Upper lobe of left lung (tissue), 4 donors: ENCODE measurements at regions not wholly inside any gene's neighbourhood (a gene's known extent, or its start where the extent isn't known, plus 50 kb on each side); places are given as distances from the start of the nearest gene placed in this dataset.

Source experiments
- EP300 ChIP-seq, 4 donors: sonication (generic); formaldehyde crosslinking; IDR thresholded peaks; one replicate each; pipeline ENCODE4 v1.5.1; 2017; ENCODE audit warnings: antibody characterized with exemption in 4 of 4, control low read depth in 2 of 4
- POLR2A ChIP-seq, 4 donors: fragments of 450-650 bp; IDR thresholded peaks; one replicate each; pipeline ENCODE4 v1.5.1; 2016 to 2017; ENCODE audit warnings: antibody characterized with exemption in 4 of 4, mild to moderate bottlenecking in 2 of 4
- POLR2AphosphoS5 ChIP-seq, 2 donors: sonication (generic); formaldehyde crosslinking; IDR thresholded peaks; one replicate each; pipeline ENCODE4 v1.5.1; 2017; ENCODE audit warnings: antibody characterized with exemption in 2 of 2
- TF ChIP-seq, protein P1 (sequence below), 6 experiments: fragments of 450-650 bp in 4 of 6; fragments of 200-600 bp in 2 of 6; sonication (generic) in 2 of 6; IDR thresholded peaks; one replicate each; pipeline ENCODE4 v1.5.1; 2016 to 2019; ENCODE audit warnings: antibody characterized with exemption in 6 of 6

DNA sequence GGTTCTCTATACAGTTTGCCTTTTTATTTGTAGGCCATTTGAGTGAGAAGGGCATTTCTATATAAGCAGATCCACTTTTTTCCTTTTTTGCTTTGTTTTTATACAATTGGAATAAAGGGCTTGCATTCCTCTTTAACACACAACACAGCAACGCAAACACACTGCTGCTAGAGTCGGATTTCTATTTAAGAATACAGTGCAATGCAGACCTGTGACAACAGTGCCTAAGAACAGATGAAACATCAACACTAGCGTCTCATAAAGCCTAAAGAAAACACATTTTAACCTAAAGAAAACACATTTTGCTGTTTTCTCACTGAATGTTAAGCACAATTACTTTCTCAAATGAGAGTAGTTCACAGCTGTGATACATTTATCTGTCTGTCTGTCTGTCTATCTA, 1141.1 kb downstream of the CDH11 start:
- TF ChIP-seq, protein P1, sequence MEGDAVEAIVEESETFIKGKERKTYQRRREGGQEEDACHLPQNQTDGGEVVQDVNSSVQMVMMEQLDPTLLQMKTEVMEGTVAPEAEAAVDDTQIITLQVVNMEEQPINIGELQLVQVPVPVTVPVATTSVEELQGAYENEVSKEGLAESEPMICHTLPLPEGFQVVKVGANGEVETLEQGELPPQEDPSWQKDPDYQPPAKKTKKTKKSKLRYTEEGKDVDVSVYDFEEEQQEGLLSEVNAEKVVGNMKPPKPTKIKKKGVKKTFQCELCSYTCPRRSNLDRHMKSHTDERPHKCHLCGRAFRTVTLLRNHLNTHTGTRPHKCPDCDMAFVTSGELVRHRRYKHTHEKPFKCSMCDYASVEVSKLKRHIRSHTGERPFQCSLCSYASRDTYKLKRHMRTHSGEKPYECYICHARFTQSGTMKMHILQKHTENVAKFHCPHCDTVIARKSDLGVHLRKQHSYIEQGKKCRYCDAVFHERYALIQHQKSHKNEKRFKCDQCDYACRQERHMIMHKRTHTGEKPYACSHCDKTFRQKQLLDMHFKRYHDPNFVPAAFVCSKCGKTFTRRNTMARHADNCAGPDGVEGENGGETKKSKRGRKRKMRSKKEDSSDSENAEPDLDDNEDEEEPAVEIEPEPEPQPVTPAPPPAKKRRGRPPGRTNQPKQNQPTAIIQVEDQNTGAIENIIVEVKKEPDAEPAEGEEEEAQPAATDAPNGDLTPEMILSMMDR (IDR thresholded peaks at IDR 0.05), result no peak
- TF ChIP-seq POLR2A (IDR thresholded peaks at IDR 0.05) (no peak), EP300 (IDR thresholded peaks at IDR 0.05) (no peak), POLR2AphosphoS5 (IDR thresholded peaks at IDR 0.05) (no peak)
